ENCODE measurements at regions not wholly inside any gene's neighbourhood (a gene's known extent, or its start where the extent isn't known, plus 50 kb on each side); places are given as distances from the start of the nearest gene placed in this dataset.

DNA sequence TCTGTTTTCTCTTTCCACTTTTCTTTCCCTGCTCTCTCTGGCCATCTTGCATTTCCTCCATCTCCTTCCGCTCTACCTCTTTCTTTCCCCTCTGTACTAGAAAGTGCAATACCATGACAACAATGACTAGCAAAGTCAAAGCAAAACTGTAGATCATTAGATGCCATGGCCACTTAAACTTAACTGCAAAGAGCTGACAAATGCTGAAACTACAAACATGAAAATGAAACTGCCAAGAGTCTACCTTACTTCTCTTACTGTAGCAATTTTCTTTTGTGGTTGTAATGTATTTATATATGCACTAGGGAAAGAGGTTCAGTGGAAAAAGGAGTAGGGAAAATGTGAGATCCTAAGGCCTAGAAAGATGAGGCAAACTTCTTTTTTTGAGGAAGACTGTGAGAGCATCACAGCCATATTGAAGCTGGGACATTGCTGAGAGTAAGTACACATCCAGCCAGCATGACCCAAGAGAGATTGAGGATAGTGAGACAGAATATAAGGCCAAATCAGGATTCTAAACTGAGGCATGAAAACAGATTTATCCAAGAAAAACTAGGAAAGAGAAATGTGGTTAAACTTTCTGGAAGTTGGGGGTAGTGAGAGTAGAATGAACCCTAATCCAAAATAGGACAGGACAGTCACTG is 276.6 kb upstream of the NAV3 start:
- no peak for TF ChIP-seq CTCF (tag by site-specific recombination; IDR thresholded peaks at IDR 0.05)
- no peak for TF ChIP-seq ZNF311 (tag by site-specific recombination; IDR thresholded peaks at IDR 0.05; ENCODE audit: borderline replicate concordance)
- TF ChIP-seq GFI1B (tag by site-specific recombination; IDR thresholded peaks at IDR 0.05), result no peak
- TF ChIP-seq ZNF132 (tag by site-specific recombination; IDR thresholded peaks at IDR 0.05; ENCODE audit: borderline replicate concordance), result no peak
- TF ChIP-seq ZNF660 (tag by site-specific recombination; IDR thresholded peaks at IDR 0.05), result no peak
- TF ChIP-seq ZFP37 (tag by site-specific recombination; IDR thresholded peaks at IDR 0.05), result no peak
- no peak for TF ChIP-seq ZNF221 (tag by site-specific recombination; IDR thresholded peaks at IDR 0.05; ENCODE audit: borderline replicate concordance)
- TF ChIP-seq ZNF146 (tag by site-specific recombination; IDR thresholded peaks at IDR 0.05), result no peak
- no peak for TF ChIP-seq ZNF580 (tag by site-specific recombination; IDR thresholded peaks at IDR 0.05)
- TF ChIP-seq, protein P1, sequence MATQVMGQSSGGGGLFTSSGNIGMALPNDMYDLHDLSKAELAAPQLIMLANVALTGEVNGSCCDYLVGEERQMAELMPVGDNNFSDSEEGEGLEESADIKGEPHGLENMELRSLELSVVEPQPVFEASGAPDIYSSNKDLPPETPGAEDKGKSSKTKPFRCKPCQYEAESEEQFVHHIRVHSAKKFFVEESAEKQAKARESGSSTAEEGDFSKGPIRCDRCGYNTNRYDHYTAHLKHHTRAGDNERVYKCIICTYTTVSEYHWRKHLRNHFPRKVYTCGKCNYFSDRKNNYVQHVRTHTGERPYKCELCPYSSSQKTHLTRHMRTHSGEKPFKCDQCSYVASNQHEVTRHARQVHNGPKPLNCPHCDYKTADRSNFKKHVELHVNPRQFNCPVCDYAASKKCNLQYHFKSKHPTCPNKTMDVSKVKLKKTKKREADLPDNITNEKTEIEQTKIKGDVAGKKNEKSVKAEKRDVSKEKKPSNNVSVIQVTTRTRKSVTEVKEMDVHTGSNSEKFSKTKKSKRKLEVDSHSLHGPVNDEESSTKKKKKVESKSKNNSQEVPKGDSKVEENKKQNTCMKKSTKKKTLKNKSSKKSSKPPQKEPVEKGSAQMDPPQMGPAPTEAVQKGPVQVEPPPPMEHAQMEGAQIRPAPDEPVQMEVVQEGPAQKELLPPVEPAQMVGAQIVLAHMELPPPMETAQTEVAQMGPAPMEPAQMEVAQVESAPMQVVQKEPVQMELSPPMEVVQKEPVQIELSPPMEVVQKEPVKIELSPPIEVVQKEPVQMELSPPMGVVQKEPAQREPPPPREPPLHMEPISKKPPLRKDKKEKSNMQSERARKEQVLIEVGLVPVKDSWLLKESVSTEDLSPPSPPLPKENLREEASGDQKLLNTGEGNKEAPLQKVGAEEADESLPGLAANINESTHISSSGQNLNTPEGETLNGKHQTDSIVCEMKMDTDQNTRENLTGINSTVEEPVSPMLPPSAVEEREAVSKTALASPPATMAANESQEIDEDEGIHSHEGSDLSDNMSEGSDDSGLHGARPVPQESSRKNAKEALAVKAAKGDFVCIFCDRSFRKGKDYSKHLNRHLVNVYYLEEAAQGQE (tag by site-specific recombination; IDR thresholded peaks at IDR 0.05), result no peak
- no peak for TF ChIP-seq ZNF501 (tag by site-specific recombination; IDR thresholded peaks at IDR 0.05)
- TF ChIP-seq YY1 (tag by site-specific recombination; IDR thresholded peaks at IDR 0.05), result no peak
- no peak for TF ChIP-seq ZNF558 (tag by site-specific recombination; IDR thresholded peaks at IDR 0.05)
- no peak for TF ChIP-seq ZNF274 (IDR thresholded peaks at IDR 0.05; ENCODE audit: low read length)
- TF ChIP-seq ZNF274 (tag by site-specific recombination; IDR thresholded peaks at IDR 0.05; ENCODE audit: borderline replicate concordance), result no peak

Data from HEK293 (cell line).